ENCODE measurements at regions not wholly inside any gene's neighbourhood (a gene's known extent, or its start where the extent isn't known, plus 50 kb on each side); places are given as distances from the start of the nearest gene placed in this dataset.
A peak's percentile ranks its signal among the peaks of the same experiment; 100 is the strongest.

DNA sequence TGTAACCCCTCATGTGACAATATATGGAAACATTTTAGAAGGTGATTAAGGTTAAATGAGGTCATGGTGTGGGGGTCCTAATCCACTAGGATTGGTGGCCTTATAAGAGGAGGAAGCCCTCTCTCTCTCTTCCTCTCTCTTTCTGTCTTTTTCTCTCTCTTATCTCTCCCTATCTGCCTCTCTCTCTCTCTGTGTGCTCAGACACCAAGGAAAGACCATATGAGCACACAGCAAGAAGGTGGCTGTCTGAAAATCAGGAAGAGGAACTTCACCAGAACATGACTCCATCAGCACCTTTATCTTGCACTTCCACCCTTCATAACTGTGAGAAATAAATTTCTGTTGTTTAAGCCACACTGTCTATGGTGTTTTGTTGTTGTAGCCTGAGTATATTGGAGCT lies 1472.2 kb downstream of the PCDH7 start:
- in situ Hi-C loops (cut with HindIII; ENCODE audit: low pct_ligation_motif_present, low pct_unique_long_range_greater_than_20kb, low sequenced_read_pairs): no loop called here
- no peak for DNase-seq

DNA sequence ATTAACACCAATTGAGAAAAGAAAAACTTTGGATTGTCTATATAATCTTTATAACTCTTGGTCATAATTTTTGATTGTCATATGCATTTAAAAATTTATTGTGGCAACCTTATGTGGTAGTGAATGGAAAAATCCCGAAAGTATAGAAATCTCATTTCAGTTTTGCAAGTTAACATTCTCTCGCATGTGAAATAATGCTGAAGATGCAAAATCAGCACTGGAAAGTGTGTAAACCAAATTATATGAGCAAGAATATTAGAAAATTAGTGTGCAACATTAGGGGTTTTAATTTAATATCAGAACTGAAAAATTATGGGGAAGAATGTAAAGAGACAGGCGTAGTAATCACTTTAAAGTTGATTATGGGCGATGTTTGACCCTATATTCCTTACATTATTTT lies 1472.8 kb downstream of the PCDH7 start:
- in situ Hi-C loops (cut with HindIII; ENCODE audit: low pct_ligation_motif_present, low pct_unique_long_range_greater_than_20kb, low sequenced_read_pairs): no loop called here
- no peak for DNase-seq

DNA sequence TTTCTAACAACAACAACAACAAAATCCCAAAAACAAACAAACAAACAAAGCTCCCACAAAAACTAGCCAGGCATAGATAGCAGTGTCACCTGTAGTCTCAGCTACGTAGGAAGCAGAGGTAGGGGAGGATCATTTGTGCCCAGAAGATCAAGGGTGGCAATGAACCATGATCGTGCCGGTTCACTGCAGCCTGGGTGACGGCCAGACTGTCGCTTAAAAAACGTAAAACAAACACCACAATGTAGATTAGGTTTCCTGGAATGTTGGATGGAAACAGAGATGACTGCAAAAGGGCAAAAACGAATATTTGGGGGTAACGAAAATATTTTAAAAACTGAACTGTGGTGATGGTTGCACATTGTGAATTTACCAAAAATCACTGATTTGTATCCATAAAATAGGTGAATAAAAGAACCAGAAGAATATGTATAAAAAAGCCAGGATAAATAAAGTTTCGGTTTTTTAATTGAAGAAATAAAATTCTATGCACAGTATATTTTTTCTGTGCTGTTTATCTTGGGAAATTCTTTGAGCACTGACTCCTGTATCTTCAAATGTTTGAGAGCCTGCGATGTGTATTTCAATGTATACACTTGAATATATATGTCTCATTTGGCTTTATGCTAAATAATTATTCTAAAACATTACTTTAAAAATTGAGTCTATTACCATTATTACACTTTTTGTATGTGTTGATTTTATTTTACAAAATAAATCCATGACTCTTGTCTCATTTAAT lies 1477.0 kb downstream of the PCDH7 start:
- DNase-seq: peak; percentile 1
- in situ Hi-C loops (cut with HindIII; ENCODE audit: low pct_ligation_motif_present, low pct_unique_long_range_greater_than_20kb, low sequenced_read_pairs): no loop called here

DNA sequence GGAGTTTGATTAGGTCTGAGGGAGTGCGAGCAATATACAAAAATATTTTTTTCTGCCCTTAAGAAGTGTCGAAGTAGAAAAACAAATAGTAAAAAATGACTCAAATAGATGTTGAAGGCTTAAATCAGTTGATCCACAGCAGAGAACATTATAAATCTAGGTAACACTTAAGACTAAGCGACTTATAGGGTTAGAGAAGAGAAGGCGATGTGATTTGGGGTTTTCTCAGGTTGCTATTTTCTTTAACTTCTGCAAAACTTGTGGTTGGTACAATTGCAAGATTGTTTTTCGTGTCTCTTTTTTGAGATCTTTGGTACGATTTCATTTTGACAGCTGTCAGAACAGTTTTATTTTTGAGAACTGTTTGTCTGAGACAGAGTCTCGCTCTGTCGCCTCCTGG lies 1479.5 kb downstream of the PCDH7 start:
- DNase-seq: no peak
- in situ Hi-C loops (cut with HindIII; ENCODE audit: low pct_ligation_motif_present, low pct_unique_long_range_greater_than_20kb, low sequenced_read_pairs): no loop called here

DNA sequence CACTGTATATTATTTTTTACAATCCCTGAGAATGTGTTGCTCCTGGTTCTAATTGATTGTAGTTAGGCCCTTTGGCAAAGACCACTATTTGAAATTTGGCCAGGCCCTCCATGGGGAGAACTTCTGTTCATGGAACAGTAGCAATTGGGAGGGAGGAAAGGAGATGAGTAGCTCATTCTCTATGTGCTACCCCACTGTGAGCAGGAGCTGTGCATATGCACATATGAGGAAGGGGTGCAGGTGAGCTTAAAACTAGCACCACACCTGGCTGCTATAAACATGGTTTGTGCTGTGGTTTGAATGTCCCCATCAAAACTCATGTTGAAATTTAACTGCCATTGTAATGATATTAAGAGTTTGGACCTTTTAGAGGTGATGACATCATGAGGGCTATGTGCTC lies 1483.2 kb downstream of the PCDH7 start:
- no peak for DNase-seq
- in situ Hi-C loops (cut with HindIII; ENCODE audit: low pct_ligation_motif_present, low pct_unique_long_range_greater_than_20kb, low sequenced_read_pairs): no loop called here

DNA sequence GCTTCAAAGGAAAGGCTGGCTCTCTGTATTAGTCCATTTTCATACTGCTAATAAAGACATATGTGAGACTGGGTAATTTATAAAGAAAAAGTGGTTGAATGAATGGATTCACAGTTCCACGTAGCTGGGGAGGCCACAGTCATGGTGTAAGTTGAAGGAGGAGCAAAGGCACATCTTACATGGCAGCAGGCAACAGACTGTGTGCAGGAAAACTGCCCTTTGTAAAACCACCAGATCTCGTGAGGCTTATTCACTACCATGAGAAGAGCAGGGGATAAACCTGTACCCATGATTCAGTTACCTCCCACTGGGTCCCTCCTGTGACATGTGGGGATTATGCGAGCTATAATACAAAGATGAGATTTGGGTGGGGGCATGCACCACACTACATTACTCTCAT lies 1486.6 kb downstream of the PCDH7 start:
- in situ Hi-C loops (cut with HindIII; ENCODE audit: low pct_ligation_motif_present, low pct_unique_long_range_greater_than_20kb, low sequenced_read_pairs): no loop called here

DNA sequence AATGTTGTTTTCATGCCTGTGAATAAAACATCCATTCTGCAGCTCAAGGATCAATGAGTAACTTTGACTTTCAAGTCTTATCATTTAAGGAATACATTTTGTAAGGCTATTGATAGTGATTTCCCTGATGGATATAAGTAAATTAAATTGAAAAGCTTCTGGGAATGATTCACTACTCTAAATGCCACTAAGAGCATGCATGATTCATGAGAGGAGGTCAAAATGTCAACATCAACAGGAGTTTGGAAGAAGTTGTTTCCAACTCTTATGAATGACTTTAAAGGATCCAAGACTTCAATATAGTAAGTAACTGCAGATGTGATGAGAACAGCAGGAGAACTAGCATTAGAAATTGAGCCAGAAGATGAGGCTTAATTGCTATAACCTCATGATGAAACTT lies 1487.3 kb downstream of the PCDH7 start:
- in situ Hi-C loops (cut with HindIII; ENCODE audit: low pct_ligation_motif_present, low pct_unique_long_range_greater_than_20kb, low sequenced_read_pairs): no loop called here
- no peak for DNase-seq

More for the DNA sequence above, 1486.6 kb downstream of the PCDH7 start:
- no peak for DNase-seq

DNA sequence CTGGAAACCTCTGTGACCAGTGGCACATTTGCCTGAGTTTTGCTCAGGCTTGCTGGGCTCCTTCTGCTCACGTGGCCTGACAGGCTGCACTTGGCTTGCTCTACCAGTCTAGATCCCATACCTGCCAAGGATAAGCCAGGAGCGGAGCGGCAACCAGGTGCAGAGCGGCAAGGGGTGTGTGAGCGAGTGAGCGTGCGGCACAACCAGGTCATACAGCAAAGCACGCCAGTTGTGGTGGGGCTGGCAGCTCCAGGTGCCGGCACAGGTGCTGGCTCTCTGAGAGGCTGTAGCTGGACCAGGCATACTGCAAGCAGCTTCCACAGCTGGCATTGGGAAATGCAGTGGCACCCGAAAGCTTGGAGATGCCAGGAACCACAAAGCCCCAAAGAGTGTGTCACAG lies 1495.1 kb downstream of the PCDH7 start:
- in situ Hi-C loops (cut with HindIII; ENCODE audit: low pct_ligation_motif_present, low pct_unique_long_range_greater_than_20kb, low sequenced_read_pairs): no loop called here
- DNase-seq: no peak

DNA sequence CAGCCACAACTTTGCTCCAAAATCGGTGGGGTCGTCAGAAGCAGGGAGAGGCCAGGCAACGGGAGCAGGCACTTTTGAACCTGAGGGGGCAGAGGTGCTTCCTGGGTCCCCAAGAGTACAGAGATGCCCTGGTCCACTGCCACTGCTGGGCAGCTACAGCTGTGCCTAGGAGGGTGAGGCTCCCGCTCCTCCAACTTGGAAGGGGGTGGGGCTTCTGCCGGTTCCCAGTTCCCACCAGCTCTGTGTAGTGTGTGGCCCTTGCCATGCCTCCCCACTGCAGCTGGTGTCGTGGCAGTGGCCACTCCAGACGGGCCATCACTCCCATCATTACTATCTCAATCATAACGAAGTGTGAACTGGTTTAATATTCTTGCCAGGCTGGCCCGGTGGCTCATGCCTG lies 1496.3 kb downstream of the PCDH7 start:
- no peak for DNase-seq
- in situ Hi-C loops (cut with HindIII; ENCODE audit: low pct_ligation_motif_present, low pct_unique_long_range_greater_than_20kb, low sequenced_read_pairs): no loop called here

DNA sequence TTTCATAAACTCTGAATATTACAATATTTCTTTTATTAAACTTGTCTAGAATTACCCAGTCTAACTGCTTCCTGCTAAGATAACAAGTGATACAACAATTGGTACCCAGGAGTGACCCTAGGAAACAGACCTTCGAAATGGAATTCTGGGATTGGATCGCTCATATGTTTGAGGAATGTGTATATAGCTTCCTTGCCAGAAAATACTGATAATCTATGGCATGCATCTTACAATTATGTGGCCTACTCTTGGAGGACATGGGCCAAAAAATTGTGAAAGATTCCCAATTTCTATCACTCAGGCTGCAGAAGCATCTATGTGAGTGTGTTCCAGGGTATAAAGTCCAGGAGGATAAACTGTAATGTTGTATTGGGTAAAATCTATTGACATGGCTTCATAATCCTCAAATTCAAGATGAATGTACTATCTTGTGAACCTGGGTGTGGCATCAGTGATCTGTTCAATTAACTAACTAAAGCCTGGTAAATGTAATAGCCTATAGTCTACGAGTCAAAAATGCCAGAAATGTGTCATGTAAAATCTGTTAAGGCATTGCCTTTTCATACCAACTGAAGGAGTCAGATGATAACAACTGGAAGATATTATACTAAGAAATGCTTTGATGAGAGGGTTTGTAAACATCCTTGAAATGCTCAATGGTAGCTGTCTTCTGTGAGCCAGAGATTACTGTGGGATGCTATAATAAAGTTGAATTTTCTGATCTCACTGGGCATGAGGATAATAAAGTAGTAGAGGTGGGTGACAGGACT lies 1499.3 kb downstream of the PCDH7 start:
- DNase-seq: no peak
- in situ Hi-C loops (cut with HindIII; ENCODE audit: low pct_ligation_motif_present, low pct_unique_long_range_greater_than_20kb, low sequenced_read_pairs): no loop called here

DNA sequence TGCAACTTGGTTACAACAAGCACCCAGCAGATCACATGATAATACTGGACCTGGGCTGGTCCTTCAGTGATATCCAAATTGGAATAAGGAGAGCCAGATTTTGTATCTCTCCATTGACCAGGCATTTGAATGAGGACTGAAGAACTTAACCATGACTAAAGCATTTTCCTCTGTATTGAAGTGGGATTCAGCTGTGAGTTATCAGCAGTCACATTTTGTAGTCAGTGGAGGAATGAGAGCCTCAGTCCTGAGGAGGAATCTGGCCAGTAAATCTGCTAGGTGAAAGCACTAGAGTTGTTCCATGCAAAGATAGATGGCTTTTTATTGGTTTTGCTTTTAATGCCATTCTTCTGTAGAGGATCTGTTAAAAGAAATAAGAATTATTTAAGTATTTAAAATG lies 1506.0 kb downstream of the PCDH7 start:
- DNase-seq: no peak
- in situ Hi-C loops (cut with HindIII; ENCODE audit: low pct_ligation_motif_present, low pct_unique_long_range_greater_than_20kb, low sequenced_read_pairs): no loop called here

DNA sequence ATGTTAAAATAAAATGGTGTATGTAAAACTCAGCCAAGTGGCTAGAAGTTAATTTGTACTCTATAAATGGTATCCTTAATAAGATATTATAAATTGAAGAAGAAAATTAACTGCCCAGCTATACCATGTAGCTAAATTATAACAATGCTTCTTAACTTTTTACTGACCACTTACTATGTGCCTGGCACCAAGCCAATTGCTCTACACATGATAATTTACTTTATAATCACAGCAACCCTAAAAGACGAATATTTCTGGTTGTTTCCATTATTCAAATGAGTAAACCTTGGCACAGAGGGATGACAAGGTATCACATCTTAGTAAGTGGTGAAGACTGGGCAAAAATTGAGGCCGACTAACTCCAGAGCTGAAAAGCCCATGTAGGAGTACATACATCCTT lies 1506.6 kb downstream of the PCDH7 start:
- in situ Hi-C loops (cut with HindIII; ENCODE audit: low pct_ligation_motif_present, low pct_unique_long_range_greater_than_20kb, low sequenced_read_pairs): no loop called here
- DNase-seq: no peak

DNA sequence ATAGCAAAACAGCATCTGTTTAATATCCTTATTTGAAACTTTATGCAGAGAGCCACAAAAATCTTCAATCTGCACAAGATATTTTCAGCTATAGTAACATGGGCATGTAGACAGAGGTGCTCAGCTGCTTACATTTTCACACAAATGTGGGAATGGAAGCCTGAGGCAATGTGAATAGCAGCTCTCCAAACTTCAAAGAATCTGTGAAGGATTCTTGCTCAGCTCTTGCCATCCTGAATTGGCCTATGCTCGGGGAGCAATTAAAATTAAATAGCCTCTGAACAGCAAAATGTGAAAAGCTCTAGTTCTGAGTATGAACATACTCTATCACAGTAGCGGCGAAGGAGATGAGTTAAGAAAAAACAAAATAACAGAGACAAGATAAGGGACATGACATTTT lies 1523.8 kb downstream of the PCDH7 start:
- in situ Hi-C loops (cut with HindIII; ENCODE audit: low pct_ligation_motif_present, low pct_unique_long_range_greater_than_20kb, low sequenced_read_pairs): no loop called here
- DNase-seq: no peak

DNA sequence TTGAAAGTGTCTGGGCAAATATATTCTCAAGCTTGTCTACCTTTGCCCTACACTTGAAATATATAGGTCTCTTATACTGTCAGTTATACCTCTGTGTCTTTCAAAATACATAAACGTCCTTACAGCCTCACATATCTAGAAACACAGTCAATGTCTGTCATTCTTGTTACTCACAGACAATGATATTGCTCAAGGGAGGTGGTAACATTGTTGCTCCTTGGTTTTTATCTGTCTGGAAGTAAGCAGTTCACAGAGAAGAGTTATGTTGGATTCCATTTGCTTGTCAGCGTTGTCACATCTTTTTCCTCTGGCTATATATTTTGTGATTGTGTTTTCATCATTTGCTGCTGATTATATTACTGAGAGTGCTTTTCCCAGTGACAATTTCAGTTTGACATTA lies 1528.9 kb downstream of the PCDH7 start:
- DNase-seq: no peak
- in situ Hi-C loops (cut with HindIII; ENCODE audit: low pct_ligation_motif_present, low pct_unique_long_range_greater_than_20kb, low sequenced_read_pairs): no loop called here

DNA sequence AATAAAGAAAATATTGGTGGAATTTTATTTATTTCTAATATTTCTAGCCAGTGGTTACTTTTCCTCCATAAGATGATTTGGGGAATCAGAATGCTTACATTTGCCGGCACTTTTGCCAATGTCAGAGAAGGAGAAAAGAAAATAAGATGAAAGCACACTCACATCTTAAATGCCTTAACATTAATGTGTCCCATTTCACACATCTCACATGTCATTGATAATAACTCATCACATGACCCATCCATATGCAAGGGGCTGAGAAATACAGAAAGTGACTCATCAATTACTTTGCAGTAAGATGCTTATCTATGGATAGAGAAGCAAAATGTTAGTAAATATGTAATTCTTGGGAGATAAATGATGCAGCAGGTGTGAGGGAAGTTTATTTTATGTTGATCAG lies 1531.0 kb downstream of the PCDH7 start:
- no peak for DNase-seq

DNA sequence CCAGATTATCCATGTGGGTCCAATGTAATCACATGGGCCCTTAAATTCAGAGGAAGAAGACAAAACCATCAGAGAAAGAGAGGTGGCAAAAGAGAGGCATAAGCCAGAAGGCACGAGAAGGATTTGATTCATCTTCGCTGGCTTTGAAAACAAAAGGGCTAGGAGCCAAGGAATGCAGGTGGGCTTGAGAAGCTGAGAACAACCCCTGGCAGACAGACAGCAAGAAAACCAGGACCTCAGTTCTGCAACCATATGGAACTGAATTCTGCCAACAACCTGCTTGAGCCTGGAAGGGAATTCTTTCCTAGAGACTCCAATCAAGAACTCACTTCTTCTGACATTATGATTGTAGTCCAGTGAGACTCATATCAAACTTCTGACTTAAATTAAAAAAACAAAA lies 1531.8 kb downstream of the PCDH7 start:
- no peak for DNase-seq
- in situ Hi-C loops (cut with HindIII; ENCODE audit: low pct_ligation_motif_present, low pct_unique_long_range_greater_than_20kb, low sequenced_read_pairs): no loop called here

More for the DNA sequence above, 1531.0 kb downstream of the PCDH7 start:
- in situ Hi-C loops (cut with HindIII; ENCODE audit: low pct_ligation_motif_present, low pct_unique_long_range_greater_than_20kb, low sequenced_read_pairs): no loop called here

DNA sequence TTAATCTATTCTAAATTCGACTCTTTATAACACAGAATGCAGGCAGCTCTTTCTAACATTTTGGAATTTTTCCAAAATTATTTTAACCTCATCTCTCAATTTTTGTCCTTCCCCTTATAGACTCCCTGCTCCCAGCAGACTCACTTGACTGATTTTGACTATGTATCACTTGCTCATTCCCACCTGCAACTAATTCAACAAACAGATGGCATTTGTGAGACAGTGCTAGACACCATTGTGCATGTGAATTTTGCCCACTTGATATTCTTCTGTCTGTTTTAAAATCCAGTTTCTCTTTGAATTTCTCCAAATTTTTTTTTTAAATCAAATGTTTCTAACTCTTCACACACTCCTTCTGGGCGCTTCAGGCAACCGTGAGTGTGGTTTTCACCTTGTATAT lies 1534.0 kb downstream of the PCDH7 start:
- no peak for DNase-seq
- in situ Hi-C loops (cut with HindIII; ENCODE audit: low pct_ligation_motif_present, low pct_unique_long_range_greater_than_20kb, low sequenced_read_pairs): no loop called here

DNA sequence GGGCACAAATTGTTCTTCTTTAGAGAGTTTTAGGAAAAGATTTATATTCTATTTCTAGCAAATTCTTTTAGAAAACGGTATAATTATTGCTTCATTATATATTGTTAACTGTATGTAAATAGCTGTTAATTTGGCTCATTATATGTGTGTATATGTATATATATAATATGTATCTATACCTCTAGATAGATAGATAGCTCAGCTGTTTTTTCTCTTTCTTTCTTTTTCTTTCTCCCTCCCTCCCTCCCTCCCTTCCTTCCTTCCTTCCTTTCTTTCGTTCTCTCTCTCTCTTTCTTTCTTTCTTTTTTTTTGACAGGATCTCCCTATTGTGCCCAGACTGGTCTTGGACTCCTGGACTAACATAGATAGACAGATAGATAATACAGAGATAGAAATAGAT lies 1538.8 kb downstream of the PCDH7 start:
- in situ Hi-C loops (cut with HindIII; ENCODE audit: low pct_ligation_motif_present, low pct_unique_long_range_greater_than_20kb, low sequenced_read_pairs): no loop called here
- no peak for DNase-seq

DNA sequence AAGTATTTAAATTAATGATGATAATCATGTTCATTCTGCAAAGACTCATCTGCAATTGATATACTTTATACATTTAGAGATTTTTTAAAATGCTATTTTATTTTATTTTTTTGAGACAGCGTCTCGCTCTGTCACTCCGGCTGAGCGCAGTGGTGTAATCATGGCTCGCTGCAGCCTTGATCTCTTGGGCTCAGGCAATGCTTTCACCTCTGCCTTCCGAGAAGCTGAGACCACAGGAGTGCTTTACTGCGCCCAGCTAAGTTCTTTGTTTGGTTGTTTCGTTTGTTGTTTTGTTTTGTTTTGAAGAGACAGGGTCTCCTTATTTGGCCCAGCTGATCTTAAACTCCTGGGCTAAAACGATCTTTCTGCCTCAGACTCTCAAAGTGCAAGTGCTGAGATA lies 1541.0 kb downstream of the PCDH7 start:
- in situ Hi-C loops (cut with HindIII; ENCODE audit: low pct_ligation_motif_present, low pct_unique_long_range_greater_than_20kb, low sequenced_read_pairs): no loop called here
- DNase-seq: no peak

DNA sequence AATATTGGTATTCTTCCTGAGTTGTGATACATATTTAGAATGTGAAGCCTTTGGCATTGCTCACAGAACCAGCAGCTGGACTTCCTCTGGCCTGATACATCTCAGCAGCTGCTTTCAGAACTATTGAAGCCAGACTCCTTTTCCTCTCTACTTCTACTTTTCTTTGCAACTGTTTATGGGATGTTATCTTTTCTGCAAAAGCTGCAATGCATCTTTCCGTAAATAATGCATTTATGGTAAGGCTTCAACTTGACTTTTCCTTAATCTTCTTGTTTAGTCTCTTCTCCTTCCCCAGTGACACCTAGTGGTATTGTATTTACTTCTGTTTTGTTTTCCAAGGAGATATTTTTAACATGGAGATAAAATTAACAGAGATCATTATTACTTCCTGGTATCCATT lies 1548.7 kb downstream of the PCDH7 start:
- in situ Hi-C loops (cut with HindIII; ENCODE audit: low pct_ligation_motif_present, low pct_unique_long_range_greater_than_20kb, low sequenced_read_pairs): no loop called here
- DNase-seq: peak; percentile 6
